Activated naive CD4-positive, alpha-beta T cell treated with anti-CD3 and anti-CD28 coated beads, Interleukin-2, amount 50 U/mL, for 72 hours (primary cell): ENCODE measurements at regions not wholly inside any gene's neighbourhood (a gene's known extent, or its start where the extent isn't known, plus 50 kb on each side); places are given as distances from the start of the nearest gene placed in this dataset.
"Not testable (repeated sequence)": the region's sequence is repeated elsewhere in the genome, so short reads cannot be mapped to it uniquely, and the experiment has no call there.

ENCODE experiments used
- ATAC-seq, 2 donors: fragments of 150-1000 bp; cut with Tn5 transposase; 2 replicates each; pipeline ENCODE4 v1.10.0; 2021; ENCODE audit warnings: mild to moderate bottlenecking in 2 of 2, moderate library complexity in 2 of 2
- DNase-seq, 2 donors: peaks; one replicate each; pipeline ENCODE4 v3.0.0; 2021 to 2022; ENCODE audit warnings: low spot score in 2 of 2
- H3K27ac Mint-ChIP-seq, 2 donors: one replicate each; pipeline ENCODE4 v1.8.0; 2022; ENCODE audit warnings: mild to moderate bottlenecking in 2 of 2, mixed read lengths in 2 of 2
- H3K36me3 Mint-ChIP-seq, 2 donors: one replicate each; pipeline ENCODE4 v1.8.0; 2022; ENCODE audit warnings: mixed read lengths in 2 of 2
- H3K9me3 Mint-ChIP-seq, 2 donors: one replicate each; pipeline ENCODE4 v1.8.0; 2022; ENCODE audit warnings: mixed read lengths in 2 of 2

DNA sequence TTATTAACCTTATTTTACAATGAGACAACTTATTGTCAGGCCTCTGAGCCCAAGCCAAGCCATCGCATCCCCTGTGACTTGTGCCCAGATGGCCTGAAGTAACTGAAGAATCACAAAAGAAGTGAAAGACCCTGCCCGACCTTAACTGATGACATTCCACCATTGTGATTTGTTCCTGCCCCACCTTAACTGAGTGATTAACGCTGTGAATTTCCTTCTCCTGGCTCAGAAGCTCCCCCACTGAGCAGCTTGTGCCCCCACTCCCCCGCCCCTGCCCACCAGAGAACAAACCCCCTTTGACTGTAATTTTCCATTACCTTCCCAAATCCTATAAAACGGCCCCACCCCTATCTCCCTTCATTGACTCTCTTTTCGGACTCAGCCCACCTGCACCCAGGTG, 224.0 kb upstream of the DUSP10 start:
- H3K9me3 Mint-ChIP-seq, DNase-seq, ATAC-seq, H3K36me3 Mint-ChIP-seq, H3K27ac Mint-ChIP-seq: not testable (repeated sequence)

DNA sequence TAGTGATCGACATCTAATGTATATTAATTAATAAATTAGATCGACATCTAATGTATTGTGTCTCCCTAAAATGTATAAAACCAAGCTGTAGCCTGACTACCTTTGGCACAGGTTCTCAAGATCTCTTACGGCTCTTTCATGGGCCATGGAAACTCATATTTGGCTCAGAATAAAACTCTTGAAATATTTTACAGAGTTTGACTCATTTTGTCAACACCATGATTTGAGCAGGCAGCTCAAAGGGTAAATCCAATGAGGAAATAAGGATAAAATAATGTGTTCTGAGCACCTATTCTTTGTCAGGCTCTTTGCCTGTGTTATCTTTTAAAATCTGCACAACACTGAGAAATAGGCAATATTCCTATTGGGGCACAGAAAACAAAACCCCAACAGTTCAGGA, 223.4 kb upstream of the DUSP10 start:
- Mint-ChIP-seq H3K36me3 (no peaks in the 10 kb centered on the region), H3K9me3 (no peaks in the 10 kb centered on the region)

GRCh38 chr1:221963742-221964141, 221.9 kb upstream of the DUSP10 start:
- no peaks in the 10 kb centered on the region for H3K9me3 Mint-ChIP-seq
- ATAC-seq (no peak), DNase-seq (no peak)
- no peak overlapping the region for H3K27ac Mint-ChIP-seq
- H3K36me3 Mint-ChIP-seq: no peaks in the 10 kb centered on the region

More for the DNA sequence above, 223.4 kb upstream of the DUSP10 start:
- no peak for ATAC-seq
- no peak for DNase-seq
- no peak overlapping the region for H3K27ac Mint-ChIP-seq

- peak overlapping the region in 1 of 2 donors; percentile 8 for H3K27ac Mint-ChIP-seq
- no peak for ATAC-seq
- H3K9me3 Mint-ChIP-seq: no peaks in the 10 kb centered on the region
Measured at GRCh38 chr1:221962385-221962784, 220.5 kb upstream of the DUSP10 start.

GRCh38 chr1:221961532-221962292, 219.8 kb upstream of the DUSP10 start:
- peak; percentile 97 to 98 for ATAC-seq
- peak overlapping the region in 1 of 2 donors; percentile 8 for H3K27ac Mint-ChIP-seq
- no peaks in the 10 kb centered on the region for H3K9me3 Mint-ChIP-seq
- DNase-seq: peak in 1 of 2 donors; percentile 23
- H3K36me3 Mint-ChIP-seq: no peaks in the 10 kb centered on the region

More at GRCh38 chr1:221962385-221962784, 220.5 kb upstream of the DUSP10 start:
- DNase-seq: no peak
- H3K36me3 Mint-ChIP-seq: no peaks in the 10 kb centered on the region

DNA sequence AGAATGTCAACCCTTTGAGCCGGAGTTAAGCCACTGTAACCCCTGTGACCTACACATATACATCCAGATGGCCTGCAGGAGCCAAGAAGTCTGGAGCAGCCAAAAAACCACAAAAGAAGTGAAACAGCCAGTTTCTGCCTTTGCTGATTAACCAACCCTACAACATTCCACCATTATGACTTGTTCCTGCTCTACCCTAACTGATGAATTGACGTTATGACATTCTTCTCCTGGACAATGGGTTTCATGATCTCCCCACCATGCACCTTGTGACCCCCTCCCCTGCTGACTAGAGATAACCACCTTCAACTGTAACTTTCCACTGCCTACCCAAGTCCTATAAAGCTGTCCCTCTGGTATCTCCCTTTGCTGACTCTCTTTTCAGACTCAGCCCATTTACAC, 216.3 kb upstream of the DUSP10 start:
- H3K36me3 Mint-ChIP-seq, DNase-seq, ATAC-seq, H3K27ac Mint-ChIP-seq, H3K9me3 Mint-ChIP-seq: not testable (repeated sequence)

DNA sequence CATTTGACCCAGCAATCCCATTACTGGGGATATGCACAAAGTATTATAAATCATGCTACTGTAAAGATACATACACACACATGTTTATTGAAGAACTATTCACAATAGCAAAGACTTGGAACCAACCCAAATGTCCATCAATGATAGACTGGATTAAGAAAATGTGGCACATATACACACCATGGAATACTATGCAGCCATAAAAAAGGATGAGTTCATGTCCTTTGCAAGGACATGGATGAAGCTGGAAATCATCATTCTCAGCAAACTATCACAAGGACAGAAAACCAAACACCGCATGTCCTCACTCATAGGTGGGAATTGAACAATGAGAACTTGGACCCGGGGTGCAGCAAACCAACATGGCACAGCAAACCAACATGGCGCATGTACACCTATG, 215.5 kb upstream of the DUSP10 start:
- ATAC-seq, DNase-seq, H3K9me3 Mint-ChIP-seq, H3K36me3 Mint-ChIP-seq, H3K27ac Mint-ChIP-seq: not testable (repeated sequence)

- Mint-ChIP-seq H3K9me3 (peaks cover 5 to 11% of the 10 kb centered on the region in 2 donors), H3K36me3 (peaks cover 6 to 10% of the 10 kb centered on the region in 2 donors), H3K27ac (no peak overlapping the region)
- ATAC-seq (no peak), DNase-seq (no peak)
Measured at GRCh38 chr1:221949996-221950395, 208.1 kb upstream of the DUSP10 start.

GRCh38 chr1:221948459-221948858, 206.6 kb upstream of the DUSP10 start:
- DNase-seq (no peak), ATAC-seq (no peak)
- Mint-ChIP-seq H3K36me3 (peaks cover 6 to 13% of the 10 kb centered on the region in 2 donors), H3K9me3 (peaks cover 13 to 16% of the 10 kb centered on the region in 2 donors), H3K27ac (no peak overlapping the region)

DNA sequence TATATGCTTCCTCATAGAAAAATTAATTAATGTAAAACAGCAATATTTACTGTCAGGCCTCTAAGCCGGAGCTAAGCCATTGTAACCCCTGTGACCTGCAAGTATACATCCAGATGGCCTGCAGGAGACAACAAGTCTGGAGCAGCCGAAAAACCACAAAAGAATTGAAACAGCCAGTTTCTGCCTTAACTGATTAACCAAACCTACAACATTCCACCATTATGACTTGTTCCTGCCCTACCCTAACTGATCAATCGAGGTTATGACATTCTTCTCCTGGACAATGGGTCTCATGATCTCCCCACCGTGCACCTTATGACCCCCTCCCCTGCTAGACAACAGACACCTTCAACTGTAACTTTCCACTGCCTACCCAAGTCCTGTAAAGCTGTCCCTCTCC, 205.8 kb upstream of the DUSP10 start:
- peaks cover 13 to 16% of the 10 kb centered on the region in 2 donors for H3K9me3 Mint-ChIP-seq
- H3K27ac Mint-ChIP-seq: no peak overlapping the region
- no peak for ATAC-seq
- DNase-seq: no peak
- peaks cover 6 to 13% of the 10 kb centered on the region in 2 donors for H3K36me3 Mint-ChIP-seq

- ATAC-seq: no peak
- H3K9me3 Mint-ChIP-seq: peaks cover 13 to 16% of the 10 kb centered on the region in 2 donors
- H3K36me3 Mint-ChIP-seq: peaks cover 6 to 13% of the 10 kb centered on the region in 2 donors
- no peak for DNase-seq
- no peak overlapping the region for H3K27ac Mint-ChIP-seq
Measured at GRCh38 chr1:221946768-221947167, 204.9 kb upstream of the DUSP10 start.

DNA sequence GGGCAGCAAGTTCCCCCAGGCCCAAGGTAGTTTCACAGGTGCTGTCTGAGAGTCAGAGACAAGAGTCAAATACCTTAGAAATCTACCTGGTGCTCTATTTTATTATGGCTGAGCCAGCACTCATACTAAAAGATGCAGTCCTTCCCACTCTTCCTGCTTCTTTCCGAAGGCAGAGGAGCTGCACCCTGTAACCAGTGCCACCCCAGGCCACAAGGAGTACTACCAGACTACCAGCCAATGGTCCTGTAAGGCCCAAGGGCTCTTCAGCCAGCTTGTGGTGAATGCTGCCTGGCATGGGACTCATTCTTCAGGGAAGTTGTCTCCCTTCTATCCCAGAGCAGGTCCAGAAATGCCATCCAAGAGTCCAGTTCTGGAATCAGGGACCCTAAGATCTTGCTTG, 203.8 kb upstream of the DUSP10 start:
- H3K36me3 Mint-ChIP-seq: peaks cover 6 to 13% of the 10 kb centered on the region in 2 donors
- DNase-seq (no peak), ATAC-seq (no peak)
- H3K9me3 Mint-ChIP-seq: peaks cover 13 to 16% of the 10 kb centered on the region in 2 donors
- no peak overlapping the region for H3K27ac Mint-ChIP-seq

DNA sequence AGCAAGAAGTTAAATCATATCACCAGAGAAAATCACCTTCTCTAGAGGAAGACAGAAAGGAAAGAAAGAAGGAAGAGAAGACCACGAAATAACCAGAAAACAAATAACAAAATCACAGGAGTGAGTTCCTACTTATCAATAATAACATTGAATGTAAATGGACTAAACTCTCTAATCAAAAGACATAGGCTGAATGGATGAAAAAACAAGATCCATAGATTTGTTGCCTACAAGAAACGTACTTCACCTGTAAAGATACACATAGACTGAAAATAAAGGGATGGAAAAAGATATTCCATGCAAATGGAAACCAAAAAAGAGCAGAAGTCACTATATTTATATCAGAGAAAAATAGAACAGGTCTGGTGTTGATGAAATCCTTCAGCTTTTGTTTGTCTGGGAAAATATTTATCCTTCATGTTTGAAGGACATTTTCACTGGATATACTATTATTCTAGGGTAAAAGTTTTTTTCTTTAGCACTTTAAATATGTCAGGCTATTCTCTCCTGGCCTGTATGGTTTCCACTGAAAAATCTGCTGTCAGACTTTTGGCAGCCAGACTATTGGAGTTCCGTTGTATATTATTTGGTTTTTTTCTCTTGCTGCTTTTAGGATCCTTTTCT, 202.5 kb upstream of the DUSP10 start:
- DNase-seq (no peak), ATAC-seq (no peak)
- H3K36me3 Mint-ChIP-seq: peaks cover 6 to 13% of the 10 kb centered on the region in 2 donors
- peaks cover 13 to 16% of the 10 kb centered on the region in 2 donors for H3K9me3 Mint-ChIP-seq
- H3K27ac Mint-ChIP-seq: no peak overlapping the region

- DNase-seq (no peak), ATAC-seq (no peak)
- Mint-ChIP-seq H3K36me3 (peaks cover 6 to 7% of the 10 kb centered on the region in 2 donors), H3K27ac (no peak overlapping the region), H3K9me3 (peaks cover 12 to 13% of the 10 kb centered on the region in 2 donors)
Measured at GRCh38 chr1:221940631-221941030, 198.7 kb upstream of the DUSP10 start.

GRCh38 chr1:221939607-221940006, 197.7 kb upstream of the DUSP10 start:
- Mint-ChIP-seq H3K27ac (no peak overlapping the region), H3K9me3 (peaks cover 5 to 6% of the 10 kb centered on the region in 2 donors), H3K36me3 (peaks cover 0 to under 1% of the 10 kb centered on the region in 2 donors)
- ATAC-seq: no peak
- no peak for DNase-seq

DNA sequence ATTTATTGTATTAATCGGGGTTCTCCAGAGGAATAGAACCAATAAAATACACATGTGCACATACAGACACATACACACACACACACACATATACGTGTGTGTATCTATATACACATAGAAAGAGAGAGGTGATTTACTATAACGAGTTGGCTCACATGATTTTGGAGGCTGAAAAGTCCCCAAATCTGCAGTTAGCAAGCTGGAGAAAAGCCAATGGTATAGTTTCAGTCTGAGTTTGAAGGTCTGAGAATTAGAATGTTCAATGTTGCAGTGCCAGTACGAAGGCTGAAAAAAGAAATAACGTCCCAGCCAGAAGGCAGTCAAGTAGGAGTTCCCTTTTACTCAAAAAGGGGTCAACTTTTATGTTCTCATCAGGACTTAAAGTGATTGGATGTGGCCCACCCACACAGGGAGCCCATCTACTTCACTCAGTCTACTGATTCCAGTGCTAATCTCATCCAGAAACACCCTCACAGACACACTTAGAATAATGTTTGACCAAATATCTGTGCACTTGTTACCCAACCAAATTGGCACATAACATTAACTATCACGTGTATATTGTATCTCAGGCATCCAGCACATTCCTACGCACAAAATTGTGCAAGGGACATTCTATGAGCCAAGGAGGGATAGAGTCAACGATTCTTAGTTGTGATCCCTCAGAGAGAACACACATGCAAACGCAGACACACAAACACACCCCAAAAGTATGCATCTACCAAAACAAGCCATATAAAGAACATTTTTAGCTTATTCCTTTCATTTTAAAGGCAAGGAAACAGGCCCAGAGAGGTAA, 195.5 kb upstream of the DUSP10 start:
- Mint-ChIP-seq H3K36me3 (no peaks in the 10 kb centered on the region), H3K9me3 (no peaks in the 10 kb centered on the region), H3K27ac (no peak overlapping the region)
- DNase-seq: no peak
- ATAC-seq: no peak

DNA sequence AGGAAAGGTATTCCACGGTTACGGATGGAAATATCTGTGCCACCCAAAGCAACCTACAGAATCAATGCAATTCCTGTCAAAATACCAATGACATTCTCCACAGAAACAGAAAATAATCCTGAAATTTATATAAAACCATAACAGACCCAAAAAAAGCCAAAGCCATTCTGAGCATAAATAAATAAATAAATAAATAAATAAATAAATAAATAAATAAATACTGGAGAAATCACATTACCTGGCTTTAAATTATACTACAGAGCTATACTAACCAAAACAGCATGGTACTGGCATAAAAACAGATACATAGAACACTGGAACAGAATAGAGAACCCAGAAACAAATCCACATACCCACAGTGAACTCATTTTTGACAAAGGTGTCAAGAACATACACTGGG, 191.9 kb upstream of the DUSP10 start:
- ATAC-seq (no peak), DNase-seq (no peak)
- Mint-ChIP-seq H3K9me3 (peaks cover 5 to 12% of the 10 kb centered on the region in 2 donors), H3K36me3 (peaks cover 0 to 13% of the 10 kb centered on the region in 2 donors), H3K27ac (no peak overlapping the region)
